GM10266 (cell line): ENCODE measurements at regions not wholly inside any gene's neighbourhood (a gene's known extent, or its start where the extent isn't known, plus 50 kb on each side); places are given as distances from the start of the nearest gene placed in this dataset.

Experiments used
- DNase-seq: peaks from one replicate; pipeline ENCODE4 v3.0.0; 2012; ENCODE audit errors: extremely low spot score
- CTCF ChIP-seq: IDR thresholded peaks from 2 replicates; pipeline ENCODE4 v1.5.1; 2012; ENCODE audit warnings: mild to moderate bottlenecking, low read depth; ENCODE audit not compliant: control insufficient read depth, insufficient read depth; ENCODE audit errors: missing control alignments

DNA sequence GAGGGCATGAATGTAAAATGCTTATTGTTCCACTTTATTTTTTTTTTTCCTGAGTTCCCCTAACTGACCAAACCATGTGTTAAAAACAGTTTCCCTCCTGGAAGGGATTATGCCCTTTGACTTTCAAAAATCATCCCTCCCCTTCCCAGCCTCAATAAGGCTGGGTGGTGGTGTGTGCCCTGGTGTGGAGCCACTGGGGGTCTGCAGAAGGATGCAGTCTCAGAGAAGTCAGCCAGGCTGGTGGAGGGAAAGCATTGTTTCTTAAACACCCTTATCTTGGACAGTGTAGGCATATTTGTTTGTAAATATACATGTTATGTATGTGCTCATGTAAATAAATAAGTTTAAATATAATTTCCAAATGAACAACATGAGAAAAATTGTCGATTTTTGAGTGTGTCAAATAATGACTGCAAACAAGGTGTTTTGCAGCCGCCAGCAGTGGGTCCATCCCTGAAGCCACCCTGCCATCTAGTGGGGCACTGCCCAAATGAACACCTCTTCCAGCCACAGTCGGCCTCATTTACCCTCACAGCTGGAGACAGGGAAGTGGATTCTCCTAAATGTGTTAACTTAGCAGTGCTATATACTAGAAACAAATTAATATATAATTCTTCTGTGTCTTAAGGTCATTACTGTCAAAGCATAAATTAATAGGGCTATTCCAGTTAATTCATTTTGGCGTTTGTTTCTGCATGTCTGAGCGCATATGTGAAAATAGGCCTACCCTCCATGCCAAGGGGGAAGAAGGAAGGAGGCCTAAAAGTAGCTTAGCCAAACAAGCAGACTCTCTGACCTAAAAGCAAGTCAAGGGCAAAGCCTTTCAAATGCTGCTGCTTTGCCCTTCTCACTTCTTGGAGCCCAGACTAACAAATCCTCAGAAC, 209.6 kb upstream of the PIK3C3 start:
- DNase-seq = peak; percentile 15
- peak; percentile 51 for TF ChIP-seq CTCF

GRCh38 chr18:41744421-41745030, 210.5 kb upstream of the PIK3C3 start:
- TF ChIP-seq CTCF = no peak
- no peak for DNase-seq

- TF ChIP-seq CTCF = no peak
- no peak for DNase-seq
Measured at GRCh38 chr18:41737218-41737617, 217.8 kb upstream of the PIK3C3 start.

- DNase-seq = no peak
- TF ChIP-seq CTCF = no peak
Measured at GRCh38 chr18:41734917-41735316, 220.1 kb upstream of the PIK3C3 start.

DNA sequence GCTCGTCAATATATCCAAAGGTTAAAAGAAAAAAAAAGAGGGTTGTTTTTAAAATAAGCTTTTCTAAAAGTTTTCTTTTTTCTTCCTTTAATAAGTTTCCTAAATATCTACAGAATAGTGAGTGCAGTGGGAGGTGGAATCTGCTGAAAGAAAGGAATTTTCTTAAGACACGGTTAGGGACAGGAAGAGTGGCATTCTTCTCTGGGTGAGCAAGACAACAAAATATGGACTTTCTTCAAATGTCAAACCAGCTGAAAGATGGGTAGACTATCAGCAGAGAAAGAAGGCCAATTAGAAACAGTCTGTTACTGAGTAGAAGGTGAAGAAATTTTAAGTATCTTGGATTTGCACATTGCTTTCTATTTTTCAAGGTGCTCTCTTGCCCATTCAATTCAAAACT, 222.7 kb upstream of the PIK3C3 start:
- DNase-seq = no peak
- no peak for TF ChIP-seq CTCF

- no peak for TF ChIP-seq CTCF
- DNase-seq = no peak
Measured at GRCh38 chr18:41731884-41732283, 223.2 kb upstream of the PIK3C3 start.

GRCh38 chr18:41724195-41724594, 230.8 kb upstream of the PIK3C3 start:
- no peak for DNase-seq

More at GRCh38 chr18:41724195-41724594, 230.8 kb upstream of the PIK3C3 start:
- TF ChIP-seq CTCF = no peak
